A549 (cell line): ENCODE measurements at regions not wholly inside any gene's neighbourhood (a gene's known extent, or its start where the extent isn't known, plus 50 kb on each side); places are given as distances from the start of the nearest gene placed in this dataset.

Experiments used
- CHD2 ChIP-seq: fragments of 150-350 bp; IDR thresholded peaks from 2 replicates; pipeline ENCODE4 v1.6.1; 2014; ENCODE audit warnings: low read length; ENCODE audit not compliant: partially characterized antibody
- CHD4 ChIP-seq: fragments of 200-600 bp; sonication (generic); IDR thresholded peaks from 2 replicates; pipeline ENCODE4 v1.6.1; 2016; ENCODE audit warnings: antibody characterized with exemption, mild to moderate bottlenecking, borderline replicate concordance
- HDAC2 ChIP-seq: fragments of 200-600 bp; sonication (generic); IDR thresholded peaks from 2 replicates; pipeline ENCODE4 v1.6.1; 2016
- JUNB ChIP-seq: fragments of >200 bp; sonication (Bioruptor Twin); formaldehyde crosslinking; IDR thresholded peaks from 2 replicates; pipeline ENCODE4 v1.6.1; 2016
- KDM5A ChIP-seq: fragments of 200-600 bp; sonication (generic); IDR thresholded peaks from 2 replicates; pipeline ENCODE4 v1.6.1; 2016; ENCODE audit warnings: antibody characterized with exemption, mild to moderate bottlenecking
- MAZ ChIP-seq: fragments of 150-350 bp; IDR thresholded peaks from 2 replicates; pipeline ENCODE4 v1.6.1; 2014; ENCODE audit warnings: antibody characterized with exemption, low read depth, low read length, borderline replicate concordance
- MYC ChIP-seq: IDR thresholded peaks from 2 replicates; pipeline ENCODE4 v1.6.1; 2012; ENCODE audit warnings: mild to moderate bottlenecking, inconsistent platforms, low read length, improper control_type of control experiment, borderline replicate concordance
- POLR2A ChIP-seq: IDR thresholded peaks from 2 replicates; pipeline ENCODE4 v1.6.1; 2012; ENCODE audit warnings: mild to moderate bottlenecking, low read length
- TF ChIP-seq, protein P1 (sequence below): fragments of >200 bp; sonication (Bioruptor Twin); formaldehyde crosslinking; IDR thresholded peaks from 3 replicates; pipeline ENCODE4 v1.5.1; 2016
- TF ChIP-seq, protein P2 (sequence below): fragments of 250-450 bp; sonication (Bioruptor Pico); IDR thresholded peaks from 2 replicates; pipeline ENCODE4 v1.5.0; 2021; ENCODE audit warnings: mild to moderate bottlenecking, moderate library complexity, borderline replicate concordance

DNA sequence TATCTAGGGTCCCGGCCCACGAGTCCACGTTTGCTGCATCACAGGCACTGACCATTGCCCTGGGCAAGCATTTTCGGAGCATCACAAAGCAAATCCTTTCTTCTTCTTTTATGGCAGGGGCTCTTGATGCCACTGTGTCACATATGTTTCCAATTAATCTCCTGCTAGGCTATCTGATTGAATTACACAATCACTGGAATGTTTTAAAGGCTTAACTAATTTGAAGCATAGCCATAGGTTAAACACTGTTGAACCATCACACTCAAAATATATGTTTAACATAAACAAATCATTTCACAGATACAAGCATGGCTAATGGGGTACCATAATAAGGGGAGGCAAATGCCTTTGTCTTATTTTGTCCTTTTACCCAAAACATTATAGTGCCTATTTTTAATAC is 338.3 kb downstream of the POU4F1 start:
- TF ChIP-seq, protein P1, sequence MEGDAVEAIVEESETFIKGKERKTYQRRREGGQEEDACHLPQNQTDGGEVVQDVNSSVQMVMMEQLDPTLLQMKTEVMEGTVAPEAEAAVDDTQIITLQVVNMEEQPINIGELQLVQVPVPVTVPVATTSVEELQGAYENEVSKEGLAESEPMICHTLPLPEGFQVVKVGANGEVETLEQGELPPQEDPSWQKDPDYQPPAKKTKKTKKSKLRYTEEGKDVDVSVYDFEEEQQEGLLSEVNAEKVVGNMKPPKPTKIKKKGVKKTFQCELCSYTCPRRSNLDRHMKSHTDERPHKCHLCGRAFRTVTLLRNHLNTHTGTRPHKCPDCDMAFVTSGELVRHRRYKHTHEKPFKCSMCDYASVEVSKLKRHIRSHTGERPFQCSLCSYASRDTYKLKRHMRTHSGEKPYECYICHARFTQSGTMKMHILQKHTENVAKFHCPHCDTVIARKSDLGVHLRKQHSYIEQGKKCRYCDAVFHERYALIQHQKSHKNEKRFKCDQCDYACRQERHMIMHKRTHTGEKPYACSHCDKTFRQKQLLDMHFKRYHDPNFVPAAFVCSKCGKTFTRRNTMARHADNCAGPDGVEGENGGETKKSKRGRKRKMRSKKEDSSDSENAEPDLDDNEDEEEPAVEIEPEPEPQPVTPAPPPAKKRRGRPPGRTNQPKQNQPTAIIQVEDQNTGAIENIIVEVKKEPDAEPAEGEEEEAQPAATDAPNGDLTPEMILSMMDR, result no peak
- TF ChIP-seq, protein P2, sequence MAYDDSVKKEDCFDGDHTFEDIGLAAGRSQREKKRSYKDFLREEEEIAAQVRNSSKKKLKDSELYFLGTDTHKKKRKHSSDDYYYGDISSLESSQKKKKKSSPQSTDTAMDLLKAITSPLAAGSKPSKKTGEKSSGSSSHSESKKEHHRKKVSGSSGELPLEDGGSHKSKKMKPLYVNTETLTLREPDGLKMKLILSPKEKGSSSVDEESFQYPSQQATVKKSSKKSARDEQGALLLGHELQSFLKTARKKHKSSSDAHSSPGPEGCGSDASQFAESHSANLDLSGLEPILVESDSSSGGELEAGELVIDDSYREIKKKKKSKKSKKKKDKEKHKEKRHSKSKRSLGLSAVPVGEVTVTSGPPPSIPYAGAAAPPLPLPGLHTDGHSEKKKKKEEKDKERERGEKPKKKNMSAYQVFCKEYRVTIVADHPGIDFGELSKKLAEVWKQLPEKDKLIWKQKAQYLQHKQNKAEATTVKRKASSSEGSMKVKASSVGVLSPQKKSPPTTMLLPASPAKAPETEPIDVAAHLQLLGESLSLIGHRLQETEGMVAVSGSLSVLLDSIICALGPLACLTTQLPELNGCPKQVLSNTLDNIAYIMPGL (CRISPR knock-in tag), result no peak
- TF ChIP-seq CHD4 (no peak), KDM5A (no peak), MYC (no peak), CHD2 (no peak), MAZ (no peak), JUNB (no peak), HDAC2 (no peak), POLR2A (no peak)
